ENCODE measurements at regions not wholly inside any gene's neighbourhood (a gene's known extent, or its start where the extent isn't known, plus 50 kb on each side); places are given as distances from the start of the nearest gene placed in this dataset.
"Not testable (repeated sequence)": the region's sequence is repeated elsewhere in the genome, so short reads cannot be mapped to it uniquely, and the experiment has no call there.

DNA sequence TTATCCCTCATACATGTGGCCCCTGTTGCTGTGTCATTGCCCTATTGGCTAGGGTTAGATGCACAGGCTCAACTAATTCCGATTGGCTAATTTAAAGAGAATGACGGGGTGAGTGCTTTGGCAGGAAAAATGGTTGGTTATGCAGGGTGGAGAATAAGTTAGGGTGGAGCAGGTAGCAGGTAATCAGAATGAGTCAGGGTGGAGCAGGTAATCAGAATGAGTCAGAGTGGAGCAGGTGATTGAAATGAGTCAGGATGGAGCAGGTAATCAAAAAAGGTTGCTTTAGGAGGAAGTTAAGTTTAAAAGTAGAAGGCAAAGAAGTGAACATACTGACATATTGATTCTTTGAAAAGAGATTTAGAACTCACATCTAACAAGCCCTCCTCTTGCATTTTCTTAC is 513.5 kb downstream of the EDEM1 start:
- DNase-seq = not testable (repeated sequence)

DNA sequence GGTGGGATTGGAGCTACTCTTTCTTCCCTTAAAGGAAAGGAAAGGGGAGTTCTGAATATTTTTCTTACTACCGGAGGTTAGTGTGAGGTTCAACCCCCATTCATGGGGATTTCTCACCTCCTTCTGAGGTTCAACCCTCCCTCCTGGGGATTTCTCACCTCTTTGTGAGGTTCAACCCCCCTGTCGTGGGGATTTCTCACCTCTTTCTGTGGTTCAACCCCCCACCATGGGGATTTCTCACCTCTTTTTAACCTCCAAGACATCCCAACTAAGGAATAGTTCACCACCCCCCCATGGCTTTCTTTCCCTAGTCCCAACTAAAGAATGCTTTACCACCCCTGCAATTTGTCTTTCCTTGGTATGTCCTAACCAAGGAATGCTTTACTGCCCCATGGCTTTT is 520.3 kb downstream of the EDEM1 start:
- DNase-seq = no peak

DNA sequence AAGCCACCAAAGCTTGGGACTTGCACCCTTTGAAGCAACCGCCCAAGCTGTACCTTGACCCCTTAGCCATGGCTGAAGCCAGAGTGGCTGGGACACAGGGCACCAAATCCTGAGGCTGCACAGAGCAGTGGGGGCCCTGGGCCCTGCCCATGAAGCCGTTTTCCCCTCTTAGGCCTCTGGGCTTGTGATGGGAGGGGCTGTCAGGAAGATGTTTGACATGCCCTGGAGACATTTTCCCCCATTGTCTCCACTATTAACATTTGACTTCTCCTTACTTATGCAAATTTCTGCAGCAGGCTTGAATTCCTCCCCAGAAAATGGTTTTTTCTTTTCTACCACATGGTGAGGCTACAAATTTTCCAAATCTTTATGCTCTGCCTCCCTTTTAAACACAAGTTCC is 522.2 kb downstream of the EDEM1 start:
- no peak for DNase-seq

DNA sequence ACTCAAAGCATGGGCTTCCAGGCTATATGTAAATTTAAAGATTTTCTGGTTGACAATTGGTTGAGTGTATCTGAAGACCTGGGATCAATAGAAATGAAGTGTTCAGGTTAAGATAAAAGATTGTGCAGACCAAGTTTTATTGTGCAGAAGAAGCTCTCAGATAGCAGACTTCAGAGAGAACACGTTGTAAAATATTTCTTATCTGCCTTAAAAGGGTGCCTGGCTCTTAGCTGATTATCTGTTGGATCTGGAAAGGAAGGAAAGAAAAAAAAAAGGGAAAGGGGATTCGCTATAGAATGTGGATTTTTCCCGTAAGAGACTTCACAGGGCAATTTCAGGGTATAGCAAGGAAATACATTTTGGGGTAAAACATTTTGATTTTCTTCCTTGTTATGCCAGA is 523.2 kb downstream of the EDEM1 start:
- no peak for DNase-seq

DNA sequence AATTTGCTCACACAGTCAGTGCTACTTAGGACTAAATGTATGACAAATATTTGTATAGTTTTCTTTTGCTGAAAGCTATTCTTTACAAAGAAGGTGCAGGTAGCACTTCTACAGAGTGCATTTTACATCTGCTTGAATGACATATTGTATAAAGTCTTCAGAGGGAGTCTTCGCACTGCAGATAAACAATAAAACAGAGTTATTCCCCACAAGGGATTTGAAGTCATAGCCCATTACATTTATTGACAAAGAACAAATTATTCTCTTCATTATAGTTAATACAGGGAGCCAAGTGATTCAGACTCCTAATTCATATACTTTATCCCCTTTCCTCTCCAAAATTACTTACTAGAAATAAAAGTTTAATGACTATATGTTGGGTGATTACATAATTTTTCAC is 529.7 kb downstream of the EDEM1 start:
- no peak for DNase-seq

DNA sequence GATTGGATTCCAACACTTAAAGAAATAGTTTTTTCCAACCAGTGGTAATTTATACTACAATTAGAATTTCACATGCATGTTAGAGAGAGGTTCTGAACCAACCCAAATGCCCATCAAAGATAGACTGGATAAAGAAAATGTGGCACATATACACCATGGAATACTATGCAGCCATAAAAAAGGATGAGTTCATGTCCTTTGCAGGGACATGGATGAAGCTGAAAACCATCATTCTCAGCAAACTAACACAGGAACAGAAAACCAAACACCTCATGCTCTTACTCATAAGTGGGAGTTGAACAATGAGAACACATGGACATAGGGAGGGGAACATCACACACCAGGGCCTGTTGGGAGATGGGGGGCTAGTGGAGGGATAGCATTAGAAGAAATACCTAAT is 532.2 kb downstream of the EDEM1 start:
- DNase-seq = not testable (repeated sequence)

DNA sequence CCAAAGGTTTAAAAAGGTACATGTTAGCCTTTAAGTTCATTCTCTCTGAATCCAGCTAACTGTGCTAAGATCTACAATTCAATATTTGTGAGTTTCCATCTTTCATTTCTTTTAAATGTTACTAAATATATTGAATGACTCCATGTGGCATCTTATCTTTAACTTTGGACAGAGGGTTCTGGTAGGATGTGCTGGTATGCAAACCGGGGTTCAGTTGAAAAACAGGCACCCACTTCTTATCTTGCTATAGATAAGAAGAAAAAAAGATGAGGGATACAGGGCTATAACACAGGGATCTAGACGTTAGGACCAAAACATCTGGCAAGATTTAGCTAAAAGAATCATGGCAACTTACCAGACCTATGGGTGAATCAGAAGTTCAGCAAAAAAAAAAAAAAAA is 538.3 kb downstream of the EDEM1 start:
- DNase-seq = no peak

DNA sequence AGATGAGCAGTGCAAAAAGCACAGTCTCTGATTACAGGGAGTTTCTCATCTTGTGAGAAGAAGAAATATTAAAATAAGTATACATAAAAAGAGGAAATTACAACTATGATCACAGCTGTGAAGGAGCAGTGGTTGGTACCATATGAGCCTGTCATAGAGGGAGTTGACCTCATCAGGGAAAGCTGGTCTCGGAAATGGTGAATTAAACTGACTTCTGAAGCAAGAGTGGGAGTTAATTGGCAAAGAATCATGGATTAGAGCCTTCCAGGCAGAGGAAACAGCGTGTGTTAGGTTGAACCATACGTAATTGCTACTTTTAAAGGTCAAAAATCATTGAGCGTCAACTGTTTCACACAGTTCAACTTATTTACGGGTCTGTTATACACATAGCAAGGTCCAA is 539.1 kb downstream of the EDEM1 start:
- no peak for DNase-seq

DNA sequence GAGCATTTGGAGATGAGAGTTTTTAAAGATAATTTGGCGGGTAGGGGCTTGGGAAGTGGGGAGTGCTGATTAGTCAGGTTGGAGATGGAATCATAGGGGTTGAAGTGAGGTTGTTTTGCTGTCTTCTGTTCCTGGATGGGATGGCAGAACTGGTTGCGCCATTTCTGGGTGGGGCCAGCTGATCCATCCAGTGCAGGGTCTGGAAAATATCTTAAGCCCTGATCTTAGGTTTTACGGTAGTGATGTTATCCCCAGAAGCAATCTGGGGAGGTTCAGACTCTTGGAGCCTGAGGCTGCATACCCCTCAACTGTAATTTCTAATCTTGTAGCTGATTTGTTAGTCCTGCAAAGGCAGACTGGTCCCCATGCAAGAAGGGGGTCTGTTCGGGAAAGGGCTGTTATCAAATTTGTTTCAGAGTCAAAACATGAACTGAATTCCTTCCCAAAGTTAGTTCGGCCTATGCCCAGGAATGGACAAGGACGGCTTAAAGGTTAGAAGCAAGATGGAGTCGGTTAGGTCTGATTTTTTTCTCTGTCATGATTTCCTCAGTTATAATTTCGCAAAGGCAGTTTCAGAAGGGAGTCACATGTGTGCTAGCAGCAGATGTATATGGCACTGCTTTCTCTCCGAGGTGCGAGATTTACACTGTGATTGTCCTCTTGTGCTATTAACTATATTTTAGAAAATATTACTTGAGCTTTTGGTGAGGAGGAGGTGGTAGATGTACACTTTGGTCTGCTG is 540.4 kb downstream of the EDEM1 start:
- DNase-seq = no peak

DNA sequence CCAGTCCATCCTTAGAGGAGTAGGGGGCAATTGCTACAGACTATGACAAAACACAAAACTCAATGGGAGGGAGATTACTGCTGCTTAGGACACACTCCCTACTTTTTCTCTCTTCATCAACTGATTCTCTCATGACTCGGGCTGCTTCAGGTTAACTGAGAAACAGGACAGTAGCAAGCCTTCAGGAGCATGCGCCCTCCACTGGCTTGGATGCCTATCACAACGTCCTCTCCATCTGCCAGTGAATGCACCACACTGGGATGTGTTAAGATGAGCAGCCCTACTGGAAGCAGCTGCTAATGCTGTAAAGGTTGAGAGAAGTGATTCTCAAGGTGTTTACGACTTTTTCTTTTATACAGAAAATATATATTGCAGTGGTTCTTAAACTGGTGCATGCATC is 542.3 kb downstream of the EDEM1 start:
- DNase-seq = no peak

DNA sequence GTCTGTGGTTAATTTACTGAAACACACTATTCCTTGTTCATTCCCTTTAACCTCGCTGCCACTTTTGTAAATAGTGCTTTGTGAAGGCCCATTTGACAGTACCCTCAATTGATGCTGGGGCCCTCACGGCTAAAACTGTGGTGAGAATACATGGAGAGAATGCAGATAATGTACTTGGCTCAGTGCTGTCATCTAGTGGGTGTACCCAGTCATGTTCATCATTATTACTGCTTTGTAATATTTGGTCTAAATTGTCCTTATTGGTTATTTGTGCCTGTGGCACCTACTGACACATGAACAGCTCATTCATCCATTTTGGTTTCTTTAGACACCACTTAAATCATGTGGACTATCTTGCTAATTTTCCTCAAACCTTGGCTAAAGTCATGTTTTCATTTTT is 543.6 kb downstream of the EDEM1 start:
- no peak for DNase-seq

DNA sequence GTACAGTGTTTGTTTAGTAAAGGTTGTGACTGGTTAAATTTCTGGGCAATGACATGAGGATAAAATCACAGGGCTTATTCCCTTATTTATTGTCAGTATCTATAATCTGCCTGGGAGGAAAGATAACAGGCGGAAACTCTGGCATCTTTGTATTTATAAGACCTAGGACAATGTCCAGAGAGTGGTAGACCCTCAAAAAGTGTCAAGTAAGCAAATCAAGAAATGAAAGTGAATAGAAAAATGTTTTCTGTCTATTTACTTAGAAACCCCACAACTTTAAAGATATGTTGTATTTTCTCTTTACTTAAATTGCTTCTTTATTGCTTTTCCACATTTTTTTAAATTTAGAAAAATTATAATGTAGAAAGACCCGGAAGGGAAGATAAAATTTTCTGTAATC is 544.6 kb downstream of the EDEM1 start:
- DNase-seq = no peak

DNA sequence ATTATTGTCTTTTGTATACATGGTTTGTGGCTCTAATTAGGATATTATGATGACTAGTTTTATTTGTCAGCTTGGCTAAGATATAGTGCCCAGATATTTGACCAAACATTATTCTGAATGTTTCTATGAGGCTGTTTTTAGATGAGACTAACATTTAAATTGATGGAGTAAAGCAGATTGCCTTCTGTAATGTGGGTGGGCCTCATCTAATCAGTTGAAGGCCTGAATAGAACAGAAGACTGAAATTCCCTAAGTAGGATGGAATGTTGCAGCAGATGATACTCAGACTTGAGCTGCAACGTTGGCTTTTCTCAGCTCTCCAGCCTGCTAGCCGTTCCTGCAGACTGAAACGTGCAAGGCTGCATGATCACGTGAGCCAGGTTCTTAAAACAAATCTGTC is 546.5 kb downstream of the EDEM1 start:
- no peak for DNase-seq

DNA sequence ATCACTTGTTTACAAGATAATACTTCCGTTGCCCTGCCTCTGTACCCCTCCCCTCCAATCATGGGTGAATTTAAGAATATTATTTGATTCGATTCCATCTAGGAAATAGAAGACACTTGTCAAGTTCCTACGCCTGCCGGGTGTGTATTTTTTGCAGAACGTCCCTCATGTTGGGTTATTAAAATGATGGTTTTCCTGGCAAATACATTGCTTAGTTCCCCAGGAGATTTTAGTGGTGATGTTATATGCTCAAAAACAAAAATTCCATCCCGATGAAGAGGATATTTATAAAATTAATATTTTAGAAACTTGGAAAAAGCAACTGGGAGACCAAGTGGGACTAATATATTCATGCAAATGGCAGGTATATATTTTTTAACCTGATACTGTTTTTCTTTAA is 548.4 kb downstream of the EDEM1 start:
- no peak for DNase-seq

DNA sequence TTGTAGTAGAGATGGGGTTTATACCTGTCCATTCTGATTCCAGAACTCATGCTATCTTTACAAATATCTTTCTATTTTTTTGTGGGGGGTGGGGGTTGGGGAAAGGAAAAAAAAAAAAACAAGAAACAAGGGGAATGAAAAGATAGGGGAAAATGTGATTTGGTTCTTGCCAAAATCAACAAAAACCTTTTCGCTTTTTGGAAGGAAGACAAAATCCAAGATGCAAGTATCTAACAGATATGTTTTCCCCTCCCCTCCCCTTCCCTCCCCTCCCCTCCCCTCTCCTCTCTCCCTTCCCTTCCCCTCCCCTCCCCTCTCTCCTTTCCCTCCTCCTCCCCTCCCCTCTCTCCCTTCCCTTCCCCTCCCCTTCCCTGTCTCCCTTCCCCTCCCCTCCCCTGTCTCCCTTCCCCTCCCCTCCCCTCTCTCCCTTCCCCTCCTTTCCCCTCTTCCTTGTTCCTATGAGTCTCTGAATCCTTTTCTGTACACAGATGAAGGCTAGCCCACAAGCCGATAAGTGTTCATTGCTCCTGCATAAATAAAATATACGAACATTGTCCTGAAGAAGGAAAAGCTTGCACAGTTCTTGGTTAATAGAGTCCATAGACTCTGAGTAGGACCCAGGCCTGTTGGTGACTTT is 551.9 kb downstream of the EDEM1 start:
- DNase-seq = no peak

DNA sequence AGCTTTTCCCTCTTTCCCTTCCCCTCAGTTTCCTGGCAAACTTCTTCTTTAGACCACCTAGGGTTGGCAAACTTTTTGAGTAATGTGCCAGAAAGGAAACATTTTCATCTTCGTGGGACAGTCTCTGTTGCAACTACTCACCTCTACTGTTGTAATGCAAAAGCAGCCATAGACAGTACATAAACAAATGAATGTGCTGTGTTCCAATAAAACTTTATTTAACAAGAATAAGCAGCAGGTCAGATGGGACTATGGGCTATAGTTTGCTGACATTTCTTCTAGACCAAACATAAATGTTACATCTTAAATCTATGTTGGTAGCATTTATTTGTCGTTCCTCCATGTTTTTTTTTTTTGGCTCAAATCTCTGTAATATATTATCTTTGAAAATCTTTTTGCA is 552.4 kb downstream of the EDEM1 start:
- DNase-seq = no peak

DNA sequence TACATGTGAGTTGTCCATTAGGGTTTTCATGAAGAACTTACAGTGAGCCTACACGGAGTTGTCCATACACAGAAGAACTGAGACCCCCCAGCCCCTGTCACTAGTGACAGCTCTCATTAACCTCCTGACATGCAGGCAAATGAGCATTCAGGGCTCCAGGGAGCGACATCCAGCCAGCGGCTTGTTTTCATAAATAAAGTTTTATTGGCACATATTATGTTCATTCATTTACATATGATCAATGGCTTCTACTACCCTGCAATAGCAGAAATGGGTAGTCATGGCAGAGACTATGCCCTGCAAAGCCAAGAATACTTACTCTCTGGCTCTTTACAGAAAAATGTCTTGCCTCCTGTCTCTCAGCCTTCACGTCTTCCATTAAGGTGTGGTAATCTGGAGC is 553.5 kb downstream of the EDEM1 start:
- DNase-seq = no peak

DNA sequence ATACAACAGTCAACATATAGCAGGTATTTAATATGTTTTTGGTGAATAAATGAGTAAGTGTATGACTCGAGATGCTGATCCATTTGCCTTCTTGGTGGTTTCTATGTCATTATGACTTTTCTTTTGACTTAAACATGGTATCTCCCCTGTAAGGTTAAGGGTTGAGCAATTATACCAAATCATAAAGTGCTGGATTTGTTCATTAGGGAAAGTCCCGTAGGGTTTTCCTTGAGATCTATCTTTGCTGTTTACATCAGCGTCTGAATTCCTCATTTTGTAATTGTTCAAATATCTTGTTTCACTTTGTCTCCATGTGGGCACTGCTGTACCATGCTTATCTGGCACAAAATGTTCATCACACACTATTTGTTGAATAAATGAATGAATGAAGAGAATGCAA is 562.6 kb downstream of the EDEM1 start:
- DNase-seq = no peak

DNA sequence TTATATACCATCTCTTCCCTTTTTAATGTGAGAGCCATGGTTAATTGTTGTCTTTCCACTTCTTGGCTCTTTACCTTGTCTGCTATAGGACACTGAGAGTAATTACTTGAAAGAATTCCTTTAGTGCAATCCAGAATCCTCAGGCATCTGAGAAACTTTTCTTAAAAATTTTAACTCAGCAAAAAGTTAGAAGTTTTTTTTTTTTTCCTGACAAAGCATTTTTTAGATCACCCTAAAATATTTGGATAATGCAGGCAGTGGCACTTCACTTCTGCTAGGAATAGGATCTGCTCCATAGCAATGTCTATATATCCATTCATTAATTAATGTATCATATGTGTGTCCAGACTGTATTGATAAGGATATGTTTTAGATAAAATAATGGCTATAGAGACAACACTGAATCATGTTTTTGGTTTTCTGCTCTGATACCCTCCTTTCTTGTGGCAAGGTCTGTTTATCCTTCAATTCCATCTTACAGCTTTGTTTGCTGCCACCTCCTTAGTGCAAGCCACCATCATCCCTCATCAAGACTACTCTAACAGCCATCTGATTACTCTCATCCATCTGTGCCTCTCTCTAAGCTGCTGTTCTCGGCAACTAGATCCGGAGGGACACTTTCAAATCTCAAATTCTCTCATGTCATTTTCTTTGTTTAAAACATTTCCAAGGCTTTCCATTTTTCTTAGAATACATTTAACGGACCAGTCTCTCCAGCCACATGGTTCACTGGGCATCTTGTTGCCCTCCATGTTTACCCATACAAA is 563.5 kb downstream of the EDEM1 start:
- no peak for DNase-seq

DNA sequence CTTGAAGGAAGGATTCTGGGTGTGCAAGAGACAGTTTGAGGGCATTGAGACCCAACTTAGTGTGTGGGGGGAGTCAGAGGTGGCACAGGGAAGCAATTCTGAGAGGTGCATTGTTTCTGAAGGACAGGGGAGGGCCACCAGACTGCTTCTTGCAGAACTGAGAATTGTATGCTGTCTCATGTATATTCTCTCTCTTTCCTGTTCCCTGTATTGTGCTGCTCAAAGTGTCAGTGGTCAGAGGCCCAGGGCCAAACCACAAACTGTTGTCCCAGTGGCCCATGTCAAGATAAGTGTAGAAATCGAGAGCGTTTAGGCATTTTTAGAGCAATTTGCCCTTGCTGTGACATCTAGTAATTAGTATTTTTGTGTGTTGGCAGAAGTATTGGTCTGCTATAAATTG is 567.1 kb downstream of the EDEM1 start:
- no peak for DNase-seq

DNA sequence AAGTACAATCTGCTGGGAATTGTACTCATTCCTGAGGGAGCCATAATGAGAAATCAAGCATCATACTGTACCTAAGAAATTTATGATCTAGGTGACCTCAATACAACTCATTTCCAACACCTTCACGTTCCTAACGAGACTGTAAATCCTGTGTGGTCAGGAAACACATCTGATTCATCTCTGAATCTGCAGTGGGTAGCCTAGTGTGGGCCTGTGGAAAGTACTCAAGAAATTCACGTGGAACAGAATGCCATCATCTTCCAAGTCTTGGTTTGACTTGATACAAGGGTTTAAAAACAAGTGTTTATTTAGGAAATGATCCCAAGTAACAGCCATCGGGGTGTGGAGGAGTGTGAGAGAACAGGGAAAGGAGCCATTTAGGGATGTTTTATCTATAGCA is 568.9 kb downstream of the EDEM1 start:
- DNase-seq = no peak

DNA sequence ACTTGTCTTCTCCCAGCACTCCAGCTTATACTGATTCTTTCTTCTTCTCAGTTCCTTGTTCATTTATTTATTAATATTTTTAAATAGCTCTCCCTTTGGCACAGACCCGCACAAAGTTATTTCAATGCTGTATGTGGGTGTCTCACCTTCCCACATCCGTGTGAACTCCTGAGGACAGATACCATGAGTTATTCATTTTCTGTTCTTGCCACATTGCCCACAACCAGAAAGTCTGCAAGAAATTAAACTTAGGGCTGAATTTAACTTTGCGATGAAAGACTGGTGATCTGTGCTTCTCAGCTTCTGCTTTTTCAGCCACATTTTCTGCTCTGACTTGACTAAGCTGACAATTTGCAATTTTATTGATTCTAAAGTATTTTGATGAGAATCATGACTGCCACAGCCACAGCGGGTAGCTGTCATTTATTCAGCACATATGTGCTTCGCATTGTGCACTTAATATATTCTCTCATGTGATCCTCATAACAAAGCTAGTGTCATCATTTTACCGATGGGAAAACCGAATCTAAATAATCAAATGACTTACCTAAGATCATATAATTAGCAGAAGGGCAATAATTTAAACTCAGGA is 569.8 kb downstream of the EDEM1 start:
- DNase-seq = no peak

DNA sequence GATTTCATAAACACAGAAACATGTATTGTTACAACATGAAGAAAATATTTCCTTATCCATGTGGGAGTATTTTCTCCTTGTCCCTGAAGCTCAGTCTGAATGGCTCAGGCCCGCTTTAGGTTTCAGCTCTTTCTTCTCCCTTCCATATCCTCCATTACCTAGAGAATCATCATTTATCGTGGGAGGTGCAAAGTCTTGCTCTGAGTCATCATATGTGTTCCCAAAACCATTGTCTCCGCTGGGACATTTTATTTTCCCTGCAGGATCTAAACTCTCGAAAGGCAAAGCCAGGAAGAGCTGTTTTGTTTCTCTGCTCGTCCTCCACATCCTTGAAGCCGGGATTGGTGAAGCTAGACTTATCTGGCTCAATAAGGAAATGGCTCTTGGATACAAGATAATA is 571.2 kb downstream of the EDEM1 start:
- no peak for DNase-seq

DNA sequence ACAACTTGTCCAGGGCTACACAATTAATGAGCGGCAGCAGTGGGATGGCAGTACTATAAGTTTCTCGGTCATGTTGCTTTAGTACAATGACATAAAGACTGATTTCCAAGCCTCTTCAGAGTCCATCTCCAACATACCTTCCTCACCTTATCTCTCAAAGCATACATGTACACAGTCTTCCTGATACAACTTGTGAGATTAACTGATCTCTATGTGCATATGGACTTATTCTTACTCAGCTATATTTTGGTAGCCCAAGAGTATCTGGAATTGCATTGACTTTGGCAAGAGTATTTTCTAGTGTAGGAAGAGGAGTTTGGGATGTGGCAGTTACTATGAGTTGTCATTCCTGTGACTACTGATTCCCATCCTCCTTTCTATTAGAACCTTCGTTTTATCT is 575.0 kb downstream of the EDEM1 start:
- no peak for DNase-seq
